Activated CD8-positive, alpha-beta T cell treated with anti-CD3 and anti-CD28 coated beads for 36 hours (primary cell): ENCODE measurements at regions not wholly inside any gene's neighbourhood (a gene's known extent, or its start where the extent isn't known, plus 50 kb on each side); places are given as distances from the start of the nearest gene placed in this dataset.

ENCODE experiments used
- ATAC-seq: fragments of 200-7000 bp; cut with Tn5 transposase; one replicate; pipeline ENCODE4 v1.10.0; 2021; ENCODE audit warnings: mild to moderate bottlenecking, moderate library complexity
- CTCF ChIA-PET: fragments of 350-600 bp; sonication (Branson Sonifier 250); formaldehyde crosslinking; loops from one replicate; lab custom pipeline; 2021; ENCODE audit warnings: antibody characterized with exemption; lab: Charles Lee
- POLR2A ChIA-PET: fragments of 350-600 bp; sonication (Branson Sonifier 250); formaldehyde crosslinking; loops from one replicate; lab custom pipeline; 2021; ENCODE audit warnings: antibody characterized with exemption; lab: Charles Lee
- DNase-seq: peaks from one replicate; pipeline ENCODE4 v3.0.0-alpha.2; 2020
- H3K27ac Mint-ChIP-seq: one replicate; pipeline ENCODE4 v1.8.0; 2021; ENCODE audit warnings: mild to moderate bottlenecking, mixed read lengths
- H3K27me3 Mint-ChIP-seq: one replicate; pipeline ENCODE4 v1.8.0; 2021; ENCODE audit warnings: mixed read lengths
- H3K36me3 Mint-ChIP-seq: one replicate; pipeline ENCODE4 v1.8.0; 2021; ENCODE audit warnings: low read depth, mixed read lengths
- H3K4me1 Mint-ChIP-seq: one replicate; pipeline ENCODE4 v1.8.0; 2021; ENCODE audit warnings: low read depth, mixed read lengths
- H3K4me3 Mint-ChIP-seq: one replicate; pipeline ENCODE4 v1.8.0; 2021; ENCODE audit warnings: mild to moderate bottlenecking, moderate library complexity, mixed read lengths
- H3K9me3 Mint-ChIP-seq: one replicate; pipeline ENCODE4 v1.8.0; 2021; ENCODE audit warnings: mixed read lengths
- CTCF ChIP-seq: fragments of 200-600 bp; IDR thresholded peaks from one replicate; pipeline ENCODE4 v1.8.0; 2022; ENCODE audit warnings: antibody characterized with exemption, mild to moderate bottlenecking
- intact Hi-C: fragments of 100-400 bp; cut with micrococcal nuclease; formaldehyde crosslinking; loops from one replicate; pipeline ENCODE4 v1.10.0; 2022

- TF ChIP-seq CTCF: no peak
- ATAC-seq (no peak), DNase-seq (no peak)
- H3K27ac Mint-ChIP-seq: no peak overlapping the region
- no peaks in the 10 kb centered on the region for H3K4me1 Mint-ChIP-seq
- ChIA-PET CTCF (no interaction called here), POLR2A (interaction anchor here (0.7 kb wide), 1 partner anchor 193 kb away, joined by 3 read pairs; no protein-coding TSS in a partner anchor)
- peaks cover 6% of the 10 kb centered on the region for H3K9me3 Mint-ChIP-seq
- intact Hi-C loops: no loop called here
- no peak overlapping the region for H3K4me3 Mint-ChIP-seq
- H3K36me3 Mint-ChIP-seq: no peaks in the 10 kb centered on the region
- no peaks in the 10 kb centered on the region for H3K27me3 Mint-ChIP-seq
Measured at GRCh38 chr7:80971225-80971624, 52.4 kb upstream of the SEMA3C start.
